ENCODE measurements at regions not wholly inside any gene's neighbourhood (a gene's known extent, or its start where the extent isn't known, plus 50 kb on each side); places are given as distances from the start of the nearest gene placed in this dataset.

GRCh38 chr6:153192943-153193885 lies 62.1 kb upstream of the RGS17 start:
- intact Hi-C loops (cut with micrococcal nuclease) (no loop called here), in situ Hi-C loops (cut with MboI) (no loop called here)
- ChIA-PET CTCF (ENCODE audit: low intra/inter-chr PET ratio) (no interaction called here), POLR2A (no interaction called here)
- Histone ChIP-seq H3K27me3 (ENCODE audit: control insufficient read depth in 2 of 2, insufficient read depth in 2 of 2, low read length in 2 of 2) (no peaks in the 10 kb centered on the region), H3K4me2 (ENCODE audit: insufficient read depth, low read length) (no peak overlapping the region), H2AFZ (ENCODE audit: low read depth, low read length) (no peak overlapping the region), H4K20me1 (replicated peaks; ENCODE audit: control insufficient read depth, insufficient read depth, low read length) (no peaks in the 10 kb centered on the region), H3K27ac (ENCODE audit: extremely low read depth, low read depth, low read length) (no peak overlapping the region), H3K36me3 (ENCODE audit: control insufficient read depth, insufficient read depth, low read length) (no peaks in the 10 kb centered on the region), H3K79me2 (ENCODE audit: control insufficient read depth, insufficient read depth, low read length) (no peaks in the 10 kb centered on the region), H3K4me1 (replicated peaks in 1 of 2; ENCODE audit: control insufficient read depth in 2 of 2, insufficient read depth in 2 of 2, low read length in 2 of 2) (no peaks in the 10 kb centered on the region), H3K4me3 (no peak overlapping the region), H3K9me1 (ENCODE audit: control insufficient read depth, insufficient read depth, low read length) (no peaks in the 10 kb centered on the region), H3K9ac (ENCODE audit: insufficient read depth in 1 of 2, low read depth in 2 of 2, low read length in 2 of 2) (no peak overlapping the region), H3K9me3 (replicated peaks; ENCODE audit: control insufficient read depth, insufficient read depth, low read depth, low read length) (no peaks in the 10 kb centered on the region)
- TF ChIP-seq ZNF696 (CRISPR knock-in tag; conservative IDR thresholded peaks at IDR 0.05) (no peak), STAT6 (CRISPR knock-in tag; IDR thresholded peaks at IDR 0.05) (no peak), ELF1 (tag; IDR thresholded peaks at IDR 0.05) (no peak), VEZF1 (CRISPR knock-in tag; IDR thresholded peaks at IDR 0.05) (no peak), ZNF263 (CRISPR knock-in tag; IDR thresholded peaks at IDR 0.05; ENCODE audit: borderline replicate concordance) (no peak), TAL1 (IDR thresholded peaks at IDR 0.05) (no peak), ZNF584 (CRISPR knock-in tag; IDR thresholded peaks at IDR 0.05; ENCODE audit: low read depth) (no peak), RBBP5 (IDR thresholded peaks at IDR 0.05; ENCODE audit: borderline replicate concordance, insufficient read depth, low read length, poor library complexity, severe bottlenecking) (no peak), JUNB (CRISPR knock-in tag; conservative IDR thresholded peaks at IDR 0.05) (no peak), TSHZ1 (CRISPR knock-in tag; IDR thresholded peaks at IDR 0.05) (no peak), MTA2 (IDR thresholded peaks at IDR 0.05; ENCODE audit: low read depth) (no peak), MYC (IDR thresholded peaks at IDR 0.05; ENCODE audit: low read depth, low read length) (no peak), MYC (CRISPR knock-in tag; IDR thresholded peaks at IDR 0.05; ENCODE audit: borderline replicate concordance, low read depth) (no peak), STAT5A (IDR thresholded peaks at IDR 0.05; ENCODE audit: borderline replicate concordance, low read length) (no peak)
- under 1% methylated on average over 6 of the region's 6 CpGs for WGBS (ENCODE audit: insufficient coverage, low coverage, missing lambda C conversion rate)
- ATAC-seq (no peak), FAIRE-seq (no peak), DNase-seq (ENCODE audit: extremely low read depth in 1 of 4, low spot score in 3 of 4) (no peak)
- BruUV-seq (replicated peaks): no TSS peak
